Endothelial cell (in vitro differentiated cells): ENCODE measurements at regions not wholly inside any gene's neighbourhood (a gene's known extent, or its start where the extent isn't known, plus 50 kb on each side); places are given as distances from the start of the nearest gene placed in this dataset.

Experiments
- DNase-seq: peaks from one replicate; pipeline ENCODE4 v3.0.0; 2021; ENCODE audit warnings: low spot score
- H3K27ac Mint-ChIP-seq: one replicate; pipeline ENCODE4 v1.8.0; 2021; ENCODE audit warnings: mixed read lengths, inconsistent platforms; ENCODE audit not compliant: unreplicated experiment
- H3K27me3 Mint-ChIP-seq: one replicate; pipeline ENCODE4 v1.8.0; 2021; ENCODE audit warnings: mild to moderate bottlenecking, moderate library complexity, mixed read lengths, inconsistent platforms; ENCODE audit not compliant: unreplicated experiment
- H3K36me3 Mint-ChIP-seq: one replicate; pipeline ENCODE4 v1.8.0; 2021; ENCODE audit warnings: mild to moderate bottlenecking, low read depth, mixed read lengths, inconsistent platforms; ENCODE audit not compliant: unreplicated experiment
- H3K4me1 Mint-ChIP-seq: one replicate; pipeline ENCODE4 v1.8.0; 2021; ENCODE audit warnings: mild to moderate bottlenecking, mixed read lengths, inconsistent platforms; ENCODE audit not compliant: unreplicated experiment
- H3K4me3 Mint-ChIP-seq: one replicate; pipeline ENCODE4 v1.8.0; 2021; ENCODE audit warnings: mild to moderate bottlenecking, mixed read lengths, inconsistent platforms; ENCODE audit not compliant: unreplicated experiment
- H3K9me3 Mint-ChIP-seq: one replicate; pipeline ENCODE4 v1.8.0; 2021; ENCODE audit warnings: mixed read lengths, inconsistent platforms; ENCODE audit not compliant: unreplicated experiment
- CTCF ChIP-seq: fragments of 200-600 bp; sonication (generic); IDR thresholded peaks from one replicate; pipeline ENCODE4 v1.5.0; 2021; ENCODE audit warnings: antibody characterized with exemption; ENCODE audit not compliant: unreplicated experiment

GRCh38 chr1:96334236-96334557, 387.4 kb upstream of the PTBP2 start:
- no peak for DNase-seq
- peaks cover 3% of the 10 kb centered on the region for H3K27me3 Mint-ChIP-seq
- H3K27ac Mint-ChIP-seq = no peak overlapping the region
- no peak for TF ChIP-seq CTCF
- no peaks in the 10 kb centered on the region for H3K9me3 Mint-ChIP-seq
- no peaks in the 10 kb centered on the region for H3K4me1 Mint-ChIP-seq
- H3K36me3 Mint-ChIP-seq = no peaks in the 10 kb centered on the region
- no peak overlapping the region for H3K4me3 Mint-ChIP-seq

- Mint-ChIP-seq H3K27ac (no peak overlapping the region), H3K27me3 (no peaks in the 10 kb centered on the region), H3K4me3 (no peak overlapping the region), H3K9me3 (no peaks in the 10 kb centered on the region), H3K4me1 (no peaks in the 10 kb centered on the region), H3K36me3 (no peaks in the 10 kb centered on the region)
- no peak for DNase-seq
- no peak for TF ChIP-seq CTCF
Observed at GRCh38 chr1:96338622-96339021, 383.0 kb upstream of the PTBP2 start.

GRCh38 chr1:96340686-96341085, 380.9 kb upstream of the PTBP2 start:
- Mint-ChIP-seq H3K9me3 (no peaks in the 10 kb centered on the region), H3K27ac (no peak overlapping the region), H3K36me3 (no peaks in the 10 kb centered on the region), H3K4me1 (no peaks in the 10 kb centered on the region), H3K4me3 (no peak overlapping the region), H3K27me3 (no peaks in the 10 kb centered on the region)
- no peak for DNase-seq
- TF ChIP-seq CTCF = no peak

DNA sequence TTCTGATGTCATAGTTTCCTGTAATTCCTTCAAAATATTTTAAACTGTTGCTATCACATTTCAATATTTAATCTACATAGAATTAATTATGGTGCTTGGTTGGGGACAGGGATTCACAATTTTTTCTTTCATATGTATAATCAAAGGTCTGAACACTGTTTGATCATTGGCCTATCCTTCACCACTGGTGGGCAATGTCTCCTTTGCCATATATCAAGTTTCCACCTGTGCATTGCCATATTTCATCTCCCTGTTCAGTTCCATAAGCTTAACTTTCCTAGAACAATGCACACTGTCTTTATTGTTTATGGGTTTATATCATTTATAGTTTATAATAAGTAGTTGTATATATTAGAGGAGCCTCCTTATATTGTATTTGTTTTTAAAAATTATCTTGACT, 374.9 kb upstream of the PTBP2 start:
- Mint-ChIP-seq H3K36me3 (no peaks in the 10 kb centered on the region), H3K27ac (no peak overlapping the region)
- TF ChIP-seq CTCF = no peak

GRCh38 chr1:96349896-96350295, 371.7 kb upstream of the PTBP2 start:
- Mint-ChIP-seq H3K4me1 (no peaks in the 10 kb centered on the region), H3K27me3 (no peaks in the 10 kb centered on the region), H3K9me3 (no peaks in the 10 kb centered on the region), H3K27ac (no peak overlapping the region), H3K4me3 (no peak overlapping the region), H3K36me3 (no peaks in the 10 kb centered on the region)
- no peak for DNase-seq
- TF ChIP-seq CTCF = no peak

More for the DNA sequence above, 374.9 kb upstream of the PTBP2 start:
- Mint-ChIP-seq H3K4me3 (no peak overlapping the region), H3K4me1 (no peaks in the 10 kb centered on the region), H3K9me3 (no peaks in the 10 kb centered on the region), H3K27me3 (no peaks in the 10 kb centered on the region)
- DNase-seq = no peak
